ENCODE measurements at regions not wholly inside any gene's neighbourhood (a gene's known extent, or its start where the extent isn't known, plus 50 kb on each side); places are given as distances from the start of the nearest gene placed in this dataset.
"Not testable (repeated sequence)": the region's sequence is repeated elsewhere in the genome, so short reads cannot be mapped to it uniquely, and the experiment has no call there.

- peak; percentile 9 to 38 (median 14); a peak in 3 of 6 replicates for TF ChIP-seq CTCF (IDR thresholded peaks at IDR 0.05 in 2 of 3, conservative IDR thresholded peaks at IDR 0.05 in 1 of 3; ENCODE audit: insufficient read depth in 2 of 3, low read depth in 1 of 3, low read length in 3 of 3)
- TF ChIP-seq MEIS2 (IDR thresholded peaks at IDR 0.05; ENCODE audit: partially characterized antibody), result peak; percentile 14
- peak in 1 of 2 experiments; percentile 33; a peak in 1 of 4 replicates for TF ChIP-seq RAD21 (CRISPR knock-in tag; conservative IDR thresholded peaks at IDR 0.05 in 1 of 2, IDR thresholded peaks at IDR 0.05 in 1 of 2)
- POLR2A ChIA-PET, result interaction anchor here (1.3 kb wide), 1 partner anchor 39 kb away, joined by 3 read pairs; no protein-coding TSS in a partner anchor
- H3K36me3 ChIP-seq (ENCODE audit: control insufficient read depth, insufficient read depth, low read length); DNase-seq (ENCODE audit: extremely low read depth in 1 of 4, low spot score in 3 of 4); H4K20me1 ChIP-seq (replicated peaks; ENCODE audit: control insufficient read depth, insufficient read depth, low read length); H3K9me3 ChIP-seq (replicated peaks; ENCODE audit: control insufficient read depth, insufficient read depth, low read depth, low read length); H3K9me1 ChIP-seq (ENCODE audit: control insufficient read depth, insufficient read depth, low read length); H2AFZ ChIP-seq (ENCODE audit: low read depth, low read length); CTCF ChIA-PET (ENCODE audit: low intra/inter-chr PET ratio); H3K9ac ChIP-seq (ENCODE audit: insufficient read depth in 1 of 2, low read depth in 2 of 2, low read length in 2 of 2); H3K4me1 ChIP-seq (replicated peaks in 1 of 2; ENCODE audit: control insufficient read depth in 2 of 2, insufficient read depth in 2 of 2, low read length in 2 of 2); intact Hi-C loops (cut with micrococcal nuclease); H3K79me2 ChIP-seq (ENCODE audit: control insufficient read depth, insufficient read depth, low read length); H3K4me3 ChIP-seq; BruUV-seq (replicated peaks); H3K27ac ChIP-seq (ENCODE audit: extremely low read depth, low read depth, low read length); H3K4me2 ChIP-seq (ENCODE audit: insufficient read depth, low read length): not testable (repeated sequence)
- peak; percentile 75 for FAIRE-seq
- in situ Hi-C loops (cut with MboI), result loop anchor here (25.0 kb wide), 1 partner anchor 181 kb away; no protein-coding TSS in a partner anchor
- H3K27me3 ChIP-seq (ENCODE audit: control insufficient read depth in 2 of 2, insufficient read depth in 2 of 2, low read length in 2 of 2), result peaks cover 7 to 46% of the 10 kb centered on the region in 2 experiments; a peak in 4 of 5 replicates
- ATAC-seq, result peak; percentile 81
- WGBS (ENCODE audit: insufficient coverage, low coverage, missing lambda C conversion rate), result 2% methylated on average over 3 of the region's 3 CpGs
Measured at GRCh38 chr22:16693747-16694146, 101.1 kb upstream of the CCT8L2 start.

Data from K562 (cell line).